SK-N-SH (cell line): ENCODE measurements at regions not wholly inside any gene's neighbourhood (a gene's known extent, or its start where the extent isn't known, plus 50 kb on each side); places are given as distances from the start of the nearest gene placed in this dataset.

Experiments
- CHD2 ChIP-seq: fragments of 150-350 bp; IDR thresholded peaks from 2 replicates; pipeline ENCODE4 v1.6.1; 2018; ENCODE audit warnings: low read length; ENCODE audit not compliant: partially characterized antibody
- EP300 ChIP-seq, 2 experiments: IDR thresholded peaks; 2 replicates each; pipeline versions ENCODE4 v1.4.0 to v1.6.1; 2012; ENCODE audit warnings: borderline replicate concordance in 1 of 2, low read depth in 1 of 2, low read length in 1 of 2
- FOSL2 ChIP-seq: IDR thresholded peaks from 2 replicates; pipeline ENCODE4 v1.4.0; 2012; ENCODE audit warnings: low read depth, mild to moderate bottlenecking, moderate library complexity, borderline replicate concordance
- GABPA ChIP-seq: IDR thresholded peaks from 2 replicates; pipeline ENCODE4 v1.4.0; 2012; ENCODE audit warnings: low read depth, mild to moderate bottlenecking
- GATA2 ChIP-seq: sonication (generic); formaldehyde crosslinking; IDR thresholded peaks from 2 replicates; pipeline ENCODE4 v1.5.0; 2020; ENCODE audit warnings: mild to moderate bottlenecking, missing genetic modification reagents
- MEF2A ChIP-seq: IDR thresholded peaks from 2 replicates; pipeline ENCODE4 v1.4.0; 2012; ENCODE audit warnings: low read depth, borderline replicate concordance
- POLR2AphosphoS5 ChIP-seq: IDR thresholded peaks from 2 replicates; pipeline ENCODE4 v1.6.1; 2012; ENCODE audit warnings: low read depth, low read length
- RCOR1 ChIP-seq: fragments of 150-350 bp; IDR thresholded peaks from 2 replicates; pipeline ENCODE4 v1.6.1; 2017; ENCODE audit warnings: antibody characterized with exemption, low read length
- RFX5 ChIP-seq: IDR thresholded peaks from 2 replicates; pipeline ENCODE4 v1.6.1; 2012; ENCODE audit warnings: mild to moderate bottlenecking, improper control_type of control experiment, low read length
- YY1 ChIP-seq: IDR thresholded peaks from 2 replicates; pipeline ENCODE4 v1.4.0; 2012; ENCODE audit warnings: low read depth, mild to moderate bottlenecking
- TF ChIP-seq, protein P1 (sequence below): fragments of 200-600 bp; sonication (generic); IDR thresholded peaks from 2 replicates; pipeline ENCODE4 v1.6.1; 2017; ENCODE audit warnings: antibody characterized with exemption, mild to moderate bottlenecking, moderate library complexity
- TF ChIP-seq, protein P2 (sequence below): IDR thresholded peaks from 2 replicates; pipeline ENCODE4 v1.4.0; 2012; ENCODE audit warnings: low read depth, borderline replicate concordance
- TF ChIP-seq, protein P3 (sequence below): IDR thresholded peaks from 2 replicates; pipeline ENCODE4; 2012

DNA sequence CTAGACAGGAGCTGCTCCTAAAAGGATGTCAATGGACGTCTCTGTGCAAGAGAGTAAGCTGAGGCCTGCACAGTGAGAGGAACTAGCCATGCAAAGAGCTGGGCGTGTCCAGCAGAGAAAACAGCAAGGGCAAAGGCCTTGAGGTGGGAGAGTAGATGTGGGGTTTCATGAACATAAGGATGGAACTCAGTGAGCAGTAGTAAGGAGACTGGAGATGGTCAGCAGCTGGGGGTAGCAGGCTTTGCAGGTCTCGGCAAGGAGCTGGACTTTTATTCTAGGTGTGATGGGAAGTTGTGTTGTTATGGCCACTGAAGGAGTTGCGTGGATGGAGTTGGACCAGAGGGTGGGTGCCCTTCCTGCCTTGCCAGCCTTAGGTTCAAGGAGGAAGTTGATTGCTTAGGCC is 90.7 kb upstream of the SIRPA start:
- TF ChIP-seq RFX5: no peak
- TF ChIP-seq, protein P1, sequence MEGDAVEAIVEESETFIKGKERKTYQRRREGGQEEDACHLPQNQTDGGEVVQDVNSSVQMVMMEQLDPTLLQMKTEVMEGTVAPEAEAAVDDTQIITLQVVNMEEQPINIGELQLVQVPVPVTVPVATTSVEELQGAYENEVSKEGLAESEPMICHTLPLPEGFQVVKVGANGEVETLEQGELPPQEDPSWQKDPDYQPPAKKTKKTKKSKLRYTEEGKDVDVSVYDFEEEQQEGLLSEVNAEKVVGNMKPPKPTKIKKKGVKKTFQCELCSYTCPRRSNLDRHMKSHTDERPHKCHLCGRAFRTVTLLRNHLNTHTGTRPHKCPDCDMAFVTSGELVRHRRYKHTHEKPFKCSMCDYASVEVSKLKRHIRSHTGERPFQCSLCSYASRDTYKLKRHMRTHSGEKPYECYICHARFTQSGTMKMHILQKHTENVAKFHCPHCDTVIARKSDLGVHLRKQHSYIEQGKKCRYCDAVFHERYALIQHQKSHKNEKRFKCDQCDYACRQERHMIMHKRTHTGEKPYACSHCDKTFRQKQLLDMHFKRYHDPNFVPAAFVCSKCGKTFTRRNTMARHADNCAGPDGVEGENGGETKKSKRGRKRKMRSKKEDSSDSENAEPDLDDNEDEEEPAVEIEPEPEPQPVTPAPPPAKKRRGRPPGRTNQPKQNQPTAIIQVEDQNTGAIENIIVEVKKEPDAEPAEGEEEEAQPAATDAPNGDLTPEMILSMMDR: no peak
- TF ChIP-seq, protein P2, sequence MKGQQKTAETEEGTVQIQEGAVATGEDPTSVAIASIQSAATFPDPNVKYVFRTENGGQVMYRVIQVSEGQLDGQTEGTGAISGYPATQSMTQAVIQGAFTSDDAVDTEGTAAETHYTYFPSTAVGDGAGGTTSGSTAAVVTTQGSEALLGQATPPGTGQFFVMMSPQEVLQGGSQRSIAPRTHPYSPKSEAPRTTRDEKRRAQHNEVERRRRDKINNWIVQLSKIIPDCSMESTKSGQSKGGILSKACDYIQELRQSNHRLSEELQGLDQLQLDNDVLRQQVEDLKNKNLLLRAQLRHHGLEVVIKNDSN: no peak
- TF ChIP-seq GABPA: no peak
- no peak for TF ChIP-seq EP300 (IDR thresholded peaks at IDR 0.05; ENCODE audit: borderline replicate concordance in 1 of 2, low read depth in 1 of 2, low read length in 1 of 2)
- TF ChIP-seq, protein P3, sequence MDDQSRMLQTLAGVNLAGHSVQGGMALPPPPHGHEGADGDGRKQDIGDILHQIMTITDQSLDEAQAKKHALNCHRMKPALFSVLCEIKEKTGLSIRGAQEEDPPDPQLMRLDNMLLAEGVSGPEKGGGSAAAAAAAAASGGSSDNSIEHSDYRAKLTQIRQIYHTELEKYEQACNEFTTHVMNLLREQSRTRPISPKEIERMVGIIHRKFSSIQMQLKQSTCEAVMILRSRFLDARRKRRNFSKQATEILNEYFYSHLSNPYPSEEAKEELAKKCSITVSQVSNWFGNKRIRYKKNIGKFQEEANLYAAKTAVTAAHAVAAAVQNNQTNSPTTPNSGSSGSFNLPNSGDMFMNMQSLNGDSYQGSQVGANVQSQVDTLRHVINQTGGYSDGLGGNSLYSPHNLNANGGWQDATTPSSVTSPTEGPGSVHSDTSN: no peak
- TF ChIP-seq POLR2AphosphoS5: no peak
- no peak for TF ChIP-seq RCOR1
- no peak for TF ChIP-seq CHD2
- no peak for TF ChIP-seq GATA2
- TF ChIP-seq YY1: no peak
- TF ChIP-seq FOSL2: no peak
- no peak for TF ChIP-seq MEF2A
